K562 (cell line): ENCODE measurements at regions not wholly inside any gene's neighbourhood (a gene's known extent, or its start where the extent isn't known, plus 50 kb on each side); places are given as distances from the start of the nearest gene placed in this dataset.

ENCODE experiments used
- ATAC-seq: fragments of 200-7000 bp; cut with Tn5 transposase; 3 replicates; pipeline ENCODE4 v1.9.1; 2020; ENCODE audit warnings: moderate library complexity
- BruUV-seq: library from RNA; stranded (reverse); fragments of 400-500 nt; replicated peaks from 2 replicates; lab custom pipeline; 2021; lab: Mats Ljungman, UMichigan
- CTCF ChIA-PET: fragments of 300-600 bp; formaldehyde crosslinking; extraction: SDS; loops from one replicate; lab custom pipeline; 2021; ENCODE audit warnings: low intra/inter-chr PET ratio; lab: Yijun Ruan, JAX
- POLR2A ChIA-PET: fragments of 300-600, 350-650 bp; sonication (Branson Sonifier 250); formaldehyde crosslinking; extraction: SDS; loops from one replicate; lab custom pipeline; 2021; ENCODE audit warnings: antibody characterized with exemption, inconsistent platforms; lab: Yijun Ruan, JAX
- DNase-seq, 4 experiments: peaks; one replicate each; pipeline versions ENCODE4 v3.0.0 to v3.0.0-alpha.2; 2011 to 2018; ENCODE audit warnings: low spot score in 3 of 4, mixed read lengths in 3 of 4; ENCODE audit errors: extremely low read depth in 1 of 4
- FAIRE-seq: peaks from 2 replicates; lab custom pipeline; 2011; peaks lifted over from hg19 to GRCh38; lab: Jason Lieb, UNC
- H2AFZ ChIP-seq: 2 replicates; pipeline ENCODE4 v1.6.0; 2011; ENCODE audit warnings: low read depth, low read length, control low read depth, inconsistent platforms
- H3K27ac ChIP-seq: fragments of 200-600 bp; 3 replicates; pipeline ENCODE4 v1.8.0; 2011; ENCODE audit warnings: low read depth, mild to moderate bottlenecking, control low read depth, inconsistent platforms, low read length, moderate library complexity, mixed read lengths; ENCODE audit errors: extremely low read depth
- H3K27me3 ChIP-seq, 2 experiments: fragments of 300-600 bp in 1 of 2; 2 replicates in 1 of 2; 3 replicates in 1 of 2; pipeline versions ENCODE4 v1.6.0 to v1.8.0; 2011; ENCODE audit warnings: inconsistent platforms in 2 of 2, low read length in 2 of 2, mild to moderate bottlenecking in 1 of 2, mixed read lengths in 1 of 2, moderate library complexity in 1 of 2; ENCODE audit not compliant: control insufficient read depth in 2 of 2, insufficient read depth in 2 of 2
- H3K36me3 ChIP-seq: fragments of 300-600 bp; 3 replicates; pipeline ENCODE4 v1.8.0; 2011; ENCODE audit warnings: mild to moderate bottlenecking, low read length, inconsistent platforms; ENCODE audit not compliant: control insufficient read depth, insufficient read depth
- H3K4me1 ChIP-seq, 2 experiments: fragments of 200-600 bp in 1 of 2; replicated peaks in 1 of 2; 2 replicates in 1 of 2; 3 replicates in 1 of 2; pipeline versions ENCODE4 v1.5.1 to v1.8.0; 2011; ENCODE audit warnings: inconsistent platforms in 2 of 2, low read length in 2 of 2, mild to moderate bottlenecking in 1 of 2, mixed read lengths in 1 of 2, moderate library complexity in 1 of 2; ENCODE audit not compliant: control insufficient read depth in 2 of 2, insufficient read depth in 2 of 2
- H3K4me2 ChIP-seq: 2 replicates; pipeline ENCODE4 v1.6.1; 2011; ENCODE audit warnings: low read length, control low read depth, inconsistent platforms, mixed read lengths; ENCODE audit not compliant: insufficient read depth
- H3K4me3 ChIP-seq: fragments of 200-600 bp; sonication (generic), shearing (Covaris generic); 2 replicates; pipeline ENCODE4 v1.5.1; 2016; ENCODE audit warnings: control low read depth, inconsistent platforms
- H3K79me2 ChIP-seq: fragments of 200-600 bp; 3 replicates; pipeline ENCODE4 v1.8.0; 2011; ENCODE audit warnings: low read length, inconsistent platforms; ENCODE audit not compliant: control insufficient read depth, insufficient read depth
- H3K9ac ChIP-seq, 2 experiments: 2 replicates each; pipeline versions ENCODE4 v1.6.0 to v1.6.1; 2011; ENCODE audit warnings: low read depth in 2 of 2, low read length in 2 of 2, control low read depth in 1 of 2, inconsistent platforms in 1 of 2, mild to moderate bottlenecking in 1 of 2, mixed read lengths in 1 of 2; ENCODE audit not compliant: insufficient read depth in 1 of 2
- H3K9me1 ChIP-seq: one replicate; pipeline ENCODE4 v1.6.0; 2011; ENCODE audit warnings: inconsistent platforms, mild to moderate bottlenecking, low read length, moderate library complexity; ENCODE audit not compliant: control insufficient read depth, insufficient read depth
- H3K9me3 ChIP-seq: replicated peaks from 2 replicates; pipeline ENCODE4 v1.5.1; 2011; ENCODE audit warnings: low read depth, low read length, inconsistent platforms; ENCODE audit not compliant: control insufficient read depth, insufficient read depth
- H4K20me1 ChIP-seq: replicated peaks from 2 replicates; pipeline ENCODE4 v1.6.1; 2011; ENCODE audit warnings: low read length, inconsistent platforms, mixed read lengths; ENCODE audit not compliant: control insufficient read depth, insufficient read depth
- MTA2 ChIP-seq: fragments of 450-650 bp; IDR thresholded peaks from 2 replicates; pipeline ENCODE4 v1.6.1; 2016; ENCODE audit warnings: low read depth
- PTTG1 ChIP-seq: fragments of 450-650 bp; IDR thresholded peaks from 2 replicates; pipeline ENCODE4 v1.6.1; 2016; ENCODE audit warnings: low read depth, mild to moderate bottlenecking, missing genetic modification characterization, missing compliant biosample characterization
- RFX1 ChIP-seq: fragments of 450-650 bp; IDR thresholded peaks from 2 replicates; pipeline ENCODE4 v1.6.1; 2016; ENCODE audit warnings: mild to moderate bottlenecking, moderate library complexity
- ZNF212 ChIP-seq: fragments of 450-650 bp; formaldehyde crosslinking; IDR thresholded peaks from 2 replicates; pipeline ENCODE4 v1.4.0; 2020; ENCODE audit warnings: mild to moderate bottlenecking
- ZNF316 ChIP-seq: fragments of 450-650 bp; IDR thresholded peaks from 2 replicates; pipeline ENCODE4 v1.6.1; 2016
- WGBS: fragments of 100-300 bp; shearing (Covaris generic); methylation state at CpG from one replicate; pipeline ENCODE4 v1.1.6; 2016; ENCODE audit warnings: low coverage, mixed read lengths; ENCODE audit not compliant: insufficient coverage; ENCODE audit errors: missing lambda C conversion rate; 5-methylcytosine and 5-hydroxymethylcytosine counted together
- in situ Hi-C: fragments of 300-500 bp; cut with MboI; formaldehyde crosslinking; loops from 4 replicates; pipeline ENCODE4 v1.15.0; 2018; ENCODE audit warnings: inconsistent platforms, mixed read lengths
- intact Hi-C: fragments of 100-400 bp; cut with micrococcal nuclease; formaldehyde crosslinking; loops from 2 replicates; pipeline ENCODE4 v1.14.2; 2022

DNA sequence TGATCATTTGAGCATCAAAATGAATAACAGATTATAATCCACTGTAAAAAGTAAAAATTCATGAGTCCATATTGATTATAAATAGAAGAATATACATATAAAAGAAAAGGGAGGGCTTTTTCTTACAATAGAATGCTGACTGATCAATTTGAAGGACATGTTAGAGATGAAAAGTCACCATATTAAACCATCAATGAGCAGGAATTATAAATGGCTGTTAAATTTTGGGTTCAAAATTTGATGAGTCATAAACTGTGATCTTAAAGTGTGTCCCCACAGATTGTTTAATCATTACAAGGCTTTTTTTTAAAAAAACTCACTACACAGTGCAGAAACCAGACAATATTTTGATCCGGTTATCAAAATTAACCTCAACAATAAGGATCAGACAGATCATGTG lies 434.5 kb downstream of the BCL11A start:
- Histone ChIP-seq H3K9me1 (no peaks in the 10 kb centered on the region), H3K79me2 (no peaks in the 10 kb centered on the region), H3K9me3 (no peaks in the 10 kb centered on the region), H3K27me3 (no peaks in the 10 kb centered on the region), H2AFZ (no peak overlapping the region), H3K36me3 (no peaks in the 10 kb centered on the region), H3K4me1 (no peaks in the 10 kb centered on the region), H3K27ac (no peak overlapping the region), H3K9ac (no peak overlapping the region), H3K4me2 (no peak overlapping the region), H3K4me3 (no peak overlapping the region), H4K20me1 (no peaks in the 10 kb centered on the region)
- CTCF ChIA-PET, result no interaction called here
- intact Hi-C loops, result no loop called here
- in situ Hi-C loops, result no loop called here
- no TSS peak for BruUV-seq
- TF ChIP-seq MTA2, result no peak
- TF ChIP-seq ZNF316, result peak; percentile 36
- FAIRE-seq, result no peak
- no peak for DNase-seq
- ATAC-seq, result no peak
- 0% methylated on average over 1 of the region's 1 CpG for WGBS
- POLR2A ChIA-PET, result no interaction called here

DNA sequence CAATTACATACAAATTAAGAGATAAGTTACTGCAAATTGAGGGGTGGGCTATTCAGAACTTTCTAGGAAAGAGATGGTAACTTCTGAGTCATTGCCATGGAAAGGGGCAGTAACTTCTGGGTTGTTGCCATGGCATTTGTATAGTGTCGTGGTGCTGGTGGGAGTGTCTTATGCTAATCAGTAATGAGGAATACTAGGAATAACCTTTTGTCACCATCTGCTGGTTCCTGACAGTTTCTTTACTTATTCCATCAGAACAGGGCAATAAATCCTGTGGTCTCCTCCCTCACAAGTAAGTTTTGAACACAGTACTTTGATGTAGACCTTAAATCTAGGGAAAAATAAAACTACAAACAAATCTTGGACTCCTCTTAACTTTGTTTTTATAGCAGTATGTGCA lies 435.4 kb downstream of the BCL11A start:
- 0% methylated on average over 1 of the region's 1 CpG for WGBS
- FAIRE-seq, result no peak

More for the DNA sequence above, 435.4 kb downstream of the BCL11A start:
- no peak overlapping the region for H2AFZ ChIP-seq
- no peaks in the 10 kb centered on the region for H3K36me3 ChIP-seq
- no peak for ATAC-seq
- POLR2A ChIA-PET, result no interaction called here
- no peak overlapping the region for H3K27ac ChIP-seq
- in situ Hi-C loops, result no loop called here
- no peaks in the 10 kb centered on the region for H3K4me1 ChIP-seq
- no peaks in the 10 kb centered on the region for H3K9me1 ChIP-seq
- no peak overlapping the region for H3K4me3 ChIP-seq
- H3K9ac ChIP-seq, result no peak overlapping the region
- no peaks in the 10 kb centered on the region for H4K20me1 ChIP-seq
- H3K27me3 ChIP-seq, result no peaks in the 10 kb centered on the region
- no TSS peak for BruUV-seq
- H3K4me2 ChIP-seq, result no peak overlapping the region
- TF ChIP-seq ZNF212 (CRISPR knock-in tag) (no peak), RFX1 (peak; percentile 49), PTTG1 (tag) (no peak)
- TF ChIP-seq, all 486 proteins: peak for 1
- intact Hi-C loops, result no loop called here
- H3K9me3 ChIP-seq, result no peaks in the 10 kb centered on the region
- CTCF ChIA-PET, result interaction anchor here (0.6 kb wide), 1 partner anchor 816 kb away, joined by 3 read pairs; no protein-coding TSS in a partner anchor
- H3K79me2 ChIP-seq, result no peaks in the 10 kb centered on the region
- no peak for DNase-seq
